KMS-11 (cell line): ENCODE measurements at regions not wholly inside any gene's neighbourhood (a gene's known extent, or its start where the extent isn't known, plus 50 kb on each side); places are given as distances from the start of the nearest gene placed in this dataset.

Source experiments
- H2AFZ ChIP-seq: fragments of 200-600 bp; sonication (generic); 2 replicates; pipeline ENCODE4 v1.6.1; 2016; ENCODE audit warnings: antibody characterized with exemption, mixed run types, low read depth
- H3K27ac ChIP-seq: fragments of 200-600 bp; sonication (generic); 2 replicates; pipeline ENCODE4 v1.6.1; 2016; ENCODE audit warnings: mild to moderate bottlenecking, mixed run types
- H3K27me3 ChIP-seq: fragments of 200-600 bp; sonication (generic); 2 replicates; pipeline ENCODE4 v1.6.1; 2017; ENCODE audit warnings: mild to moderate bottlenecking, low read depth, mixed run types, moderate library complexity; ENCODE audit not compliant: insufficient read depth
- H3K36me3 ChIP-seq: fragments of 200-600 bp; sonication (generic); 2 replicates; pipeline ENCODE4 v1.6.1; 2017; ENCODE audit warnings: mild to moderate bottlenecking, mixed run types; ENCODE audit not compliant: insufficient read depth
- H3K4me1 ChIP-seq: fragments of 200-600 bp; sonication (generic); 2 replicates; pipeline ENCODE4 v1.6.1; 2016; ENCODE audit warnings: mild to moderate bottlenecking, low read depth, mixed run types; ENCODE audit not compliant: poor library complexity, severe bottlenecking
- H3K4me2 ChIP-seq: fragments of 200-600 bp; sonication (generic); 2 replicates; pipeline ENCODE4 v1.7.0; 2016; ENCODE audit warnings: mild to moderate bottlenecking, mixed run types
- H3K4me3 ChIP-seq: fragments of 200-600 bp; sonication (generic); IDR thresholded peaks from 2 replicates; pipeline ENCODE4 v1.6.1; 2017; ENCODE audit warnings: low read depth, low read length, mixed read lengths; ENCODE audit not compliant: insufficient read depth
- H3K79me2 ChIP-seq: fragments of 200-600 bp; sonication (generic); 2 replicates; pipeline ENCODE4 v1.6.1; 2016; ENCODE audit warnings: low read depth, mixed run types; ENCODE audit not compliant: insufficient read depth
- H3K9ac ChIP-seq: fragments of 200-600 bp; sonication (generic); 2 replicates; pipeline ENCODE4 v1.6.1; 2016; ENCODE audit warnings: mild to moderate bottlenecking, mixed run types
- H4K20me1 ChIP-seq: fragments of 200-600 bp; sonication (generic); 2 replicates; pipeline ENCODE4 v1.6.1; 2016; ENCODE audit warnings: mild to moderate bottlenecking, mixed run types; ENCODE audit not compliant: insufficient read depth
- TF ChIP-seq, protein P1 (sequence below): fragments of 200-600 bp; sonication (generic); conservative IDR thresholded peaks from 2 replicates; pipeline ENCODE4 v1.6.1; 2017; ENCODE audit warnings: low read depth, mild to moderate bottlenecking, antibody characterized with exemption, low read length, moderate library complexity, mixed read lengths

DNA sequence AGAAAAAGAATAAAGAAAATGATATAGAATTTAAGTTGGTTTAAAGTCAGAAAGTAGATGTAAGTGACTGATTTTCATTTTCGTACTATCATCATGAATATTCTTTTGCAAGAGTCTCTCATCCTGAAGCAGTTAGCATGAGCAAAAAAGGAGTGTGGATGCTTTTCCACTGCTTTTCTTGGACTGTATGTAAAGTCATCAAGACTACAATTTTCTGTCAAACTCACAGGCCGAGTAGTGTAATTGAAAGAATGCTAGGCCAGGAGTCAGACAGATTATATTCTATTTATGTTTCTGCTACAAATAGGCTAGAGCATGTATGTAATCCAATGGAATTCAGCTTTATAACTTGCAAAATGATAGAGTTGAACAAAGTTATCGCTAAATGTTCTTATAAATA, 197.1 kb upstream of the SPOCK3 start:
- Histone ChIP-seq H3K9ac (no peak overlapping the region), H3K27ac (no peak overlapping the region), H3K27me3 (no peaks in the 10 kb centered on the region), H3K4me2 (no peak overlapping the region), H3K36me3 (no peaks in the 10 kb centered on the region), H3K4me3 (no peak overlapping the region), H2AFZ (no peak overlapping the region), H4K20me1 (no peaks in the 10 kb centered on the region), H3K79me2 (no peaks in the 10 kb centered on the region), H3K4me1 (no peaks in the 10 kb centered on the region)
- TF ChIP-seq, protein P1, sequence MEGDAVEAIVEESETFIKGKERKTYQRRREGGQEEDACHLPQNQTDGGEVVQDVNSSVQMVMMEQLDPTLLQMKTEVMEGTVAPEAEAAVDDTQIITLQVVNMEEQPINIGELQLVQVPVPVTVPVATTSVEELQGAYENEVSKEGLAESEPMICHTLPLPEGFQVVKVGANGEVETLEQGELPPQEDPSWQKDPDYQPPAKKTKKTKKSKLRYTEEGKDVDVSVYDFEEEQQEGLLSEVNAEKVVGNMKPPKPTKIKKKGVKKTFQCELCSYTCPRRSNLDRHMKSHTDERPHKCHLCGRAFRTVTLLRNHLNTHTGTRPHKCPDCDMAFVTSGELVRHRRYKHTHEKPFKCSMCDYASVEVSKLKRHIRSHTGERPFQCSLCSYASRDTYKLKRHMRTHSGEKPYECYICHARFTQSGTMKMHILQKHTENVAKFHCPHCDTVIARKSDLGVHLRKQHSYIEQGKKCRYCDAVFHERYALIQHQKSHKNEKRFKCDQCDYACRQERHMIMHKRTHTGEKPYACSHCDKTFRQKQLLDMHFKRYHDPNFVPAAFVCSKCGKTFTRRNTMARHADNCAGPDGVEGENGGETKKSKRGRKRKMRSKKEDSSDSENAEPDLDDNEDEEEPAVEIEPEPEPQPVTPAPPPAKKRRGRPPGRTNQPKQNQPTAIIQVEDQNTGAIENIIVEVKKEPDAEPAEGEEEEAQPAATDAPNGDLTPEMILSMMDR, result no peak

DNA sequence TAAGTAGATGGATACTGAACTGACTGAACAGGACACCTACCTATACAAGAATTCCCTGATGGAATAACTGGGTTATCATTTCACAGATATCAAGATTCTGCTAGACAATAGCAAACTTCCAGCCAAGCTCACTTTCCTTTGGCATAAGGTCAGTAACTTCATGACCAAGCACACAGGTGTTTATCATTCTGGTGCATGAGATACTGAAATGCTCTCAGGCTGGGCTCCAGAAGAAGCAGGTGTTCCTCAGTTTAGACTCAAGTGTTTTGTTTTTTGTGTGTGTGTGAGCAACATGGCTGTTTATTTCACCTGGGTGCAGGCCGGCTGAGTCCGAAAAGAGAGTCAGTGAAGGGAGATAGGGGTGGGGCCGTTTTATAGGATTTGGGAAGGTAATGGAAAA, 201.5 kb upstream of the SPOCK3 start:
- no peak overlapping the region for H2AFZ ChIP-seq
- H3K4me3 ChIP-seq, result no peak overlapping the region
- H3K79me2 ChIP-seq, result no peaks in the 10 kb centered on the region
- H4K20me1 ChIP-seq, result no peaks in the 10 kb centered on the region
- no peaks in the 10 kb centered on the region for H3K27me3 ChIP-seq
- no peak overlapping the region for H3K27ac ChIP-seq
- TF ChIP-seq, protein P1, result no peak
- H3K36me3 ChIP-seq, result no peaks in the 10 kb centered on the region
- H3K4me1 ChIP-seq, result no peaks in the 10 kb centered on the region
- no peak overlapping the region for H3K4me2 ChIP-seq
- H3K9ac ChIP-seq, result no peak overlapping the region

DNA sequence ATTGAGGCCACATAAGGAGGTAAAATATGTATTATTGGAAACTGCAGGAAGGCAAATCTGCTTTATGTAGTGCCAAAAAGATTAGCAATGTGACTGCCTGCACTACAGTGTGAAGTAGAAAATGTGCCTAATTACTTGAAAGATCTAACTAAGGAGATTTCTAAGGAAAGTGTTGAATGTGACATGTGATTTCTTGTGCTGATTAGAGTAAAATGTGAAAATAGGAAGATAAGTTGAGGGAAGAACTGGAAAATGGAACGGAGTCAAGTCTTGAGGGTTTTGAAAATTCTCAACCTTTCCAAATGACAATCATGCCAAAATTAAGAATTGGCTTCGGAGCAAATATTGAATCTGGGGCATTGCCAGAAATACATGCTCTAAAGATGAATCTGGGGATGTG, 209.5 kb upstream of the SPOCK3 start:
- H4K20me1 ChIP-seq, result no peaks in the 10 kb centered on the region
- no peak overlapping the region for H3K27ac ChIP-seq
- H3K27me3 ChIP-seq, result no peaks in the 10 kb centered on the region
- H2AFZ ChIP-seq, result no peak overlapping the region
- no peak overlapping the region for H3K9ac ChIP-seq
- H3K79me2 ChIP-seq, result no peaks in the 10 kb centered on the region
- H3K4me1 ChIP-seq, result no peaks in the 10 kb centered on the region
- TF ChIP-seq, protein P1, result no peak
- H3K4me3 ChIP-seq, result no peak overlapping the region
- no peak overlapping the region for H3K4me2 ChIP-seq
- H3K36me3 ChIP-seq, result no peaks in the 10 kb centered on the region

DNA sequence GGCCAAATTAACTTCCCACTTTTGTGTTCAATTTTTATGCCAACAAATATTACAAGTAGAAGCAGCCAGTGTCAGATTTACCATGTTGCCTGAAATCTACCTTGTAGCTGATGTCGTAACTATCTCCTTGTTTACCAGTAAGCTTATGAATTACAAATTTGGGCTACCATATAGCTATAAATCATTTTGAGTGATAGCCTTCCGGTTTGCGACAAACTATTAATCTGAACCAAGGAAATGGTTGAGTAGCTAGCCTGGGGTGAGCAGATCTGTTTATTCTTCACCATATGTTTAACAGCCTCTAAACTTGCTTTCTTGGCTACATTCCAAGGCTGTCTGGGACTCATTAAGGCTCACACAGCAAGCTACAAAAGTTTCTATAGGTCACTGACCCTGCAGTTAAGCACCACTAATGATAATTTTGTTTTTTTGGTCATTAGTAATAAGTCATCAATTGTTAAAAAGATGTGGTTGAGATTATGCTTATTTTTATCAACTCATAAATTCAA, 218.7 kb upstream of the SPOCK3 start:
- Histone ChIP-seq H3K4me3 (no peak overlapping the region), H3K9ac (no peak overlapping the region), H4K20me1 (no peaks in the 10 kb centered on the region), H3K27me3 (no peaks in the 10 kb centered on the region), H2AFZ (no peak overlapping the region), H3K4me1 (no peaks in the 10 kb centered on the region), H3K27ac (no peak overlapping the region), H3K36me3 (no peaks in the 10 kb centered on the region), H3K4me2 (no peak overlapping the region), H3K79me2 (no peaks in the 10 kb centered on the region)
- TF ChIP-seq, protein P1, result no peak

DNA sequence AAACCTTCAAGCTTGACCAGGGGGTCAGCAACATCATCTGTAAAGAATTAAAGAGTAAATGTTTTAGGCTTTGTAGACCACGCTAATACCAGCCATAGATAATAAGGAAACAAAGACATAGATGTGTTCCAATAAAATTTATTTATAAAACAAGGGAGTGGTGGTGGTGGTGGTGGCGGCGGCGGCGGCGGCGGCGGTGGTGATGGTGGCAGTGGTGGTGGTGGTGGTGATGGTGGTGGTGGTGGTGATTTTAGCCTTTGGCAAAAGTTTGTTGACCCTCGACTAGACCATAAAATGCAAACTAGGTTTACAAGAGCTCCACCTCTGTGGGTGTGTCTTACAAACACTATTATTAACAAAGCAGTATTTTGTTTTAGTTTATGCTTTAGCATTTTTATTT, 222.3 kb upstream of the SPOCK3 start:
- TF ChIP-seq, protein P1, result no peak
- Histone ChIP-seq H4K20me1 (no peaks in the 10 kb centered on the region), H3K27me3 (no peaks in the 10 kb centered on the region), H3K36me3 (no peaks in the 10 kb centered on the region), H3K79me2 (no peaks in the 10 kb centered on the region), H3K9ac (no peak overlapping the region), H2AFZ (no peak overlapping the region), H3K4me2 (no peak overlapping the region), H3K27ac (no peak overlapping the region), H3K4me3 (no peak overlapping the region), H3K4me1 (no peaks in the 10 kb centered on the region)
